ENCODE measurements at regions not wholly inside any gene's neighbourhood (a gene's known extent, or its start where the extent isn't known, plus 50 kb on each side); places are given as distances from the start of the nearest gene placed in this dataset. TPM values are rescaled to one million over a fixed set of nuclear protein-coding genes. Genes with fewer than 3 reads are reported as not detected.

Small RNA genes lying in the stretch of these regions (small RNA-seq; reads per million reads assigned to genes)
- not detected for gene DYNLL1P7 (ENCODE audit: insufficient read depth)
